Suprapubic skin (tissue), 4 donors: ENCODE measurements at regions not wholly inside any gene's neighbourhood (a gene's known extent, or its start where the extent isn't known, plus 50 kb on each side); places are given as distances from the start of the nearest gene placed in this dataset.

Source experiments
- DNase-seq, 2 donors: peaks; one replicate each; pipeline ENCODE4 v3.0.0-alpha.2; 2019; ENCODE audit warnings: low spot score in 2 of 2
- H3K27ac ChIP-seq: fragments of 200-600 bp; sonication (generic); one replicate; pipeline ENCODE4 v1.5.1; 2019
- H3K27me3 ChIP-seq: fragments of 200-600 bp; sonication (generic); one replicate; pipeline ENCODE4 v1.5.1; 2019
- H3K36me3 ChIP-seq: fragments of 200-600 bp; sonication (generic); one replicate; pipeline ENCODE4 v1.5.1; 2019
- H3K4me1 ChIP-seq: fragments of 200-600 bp; sonication (generic); one replicate; pipeline ENCODE4 v1.5.1; 2019
- H3K4me3 ChIP-seq: fragments of 200-600 bp; sonication (generic); one replicate; pipeline ENCODE4 v1.5.1; 2019; ENCODE audit warnings: mild to moderate bottlenecking
- H3K9me3 ChIP-seq: fragments of 200-600 bp; sonication (generic); one replicate; pipeline ENCODE4 v1.5.1; 2019
- EP300 ChIP-seq: sonication (generic); formaldehyde crosslinking; IDR thresholded peaks from one replicate; pipeline ENCODE4 v1.6.1; 2017; ENCODE audit warnings: antibody characterized with exemption
- POLR2A ChIP-seq, 2 donors: fragments of 450-650 bp; IDR thresholded peaks; one replicate each; pipeline ENCODE4 v1.6.1; 2017; ENCODE audit warnings: antibody characterized with exemption in 2 of 2, mild to moderate bottlenecking in 2 of 2, moderate library complexity in 2 of 2
- POLR2AphosphoS5 ChIP-seq, 3 donors: sonication (generic); formaldehyde crosslinking; IDR thresholded peaks; one replicate each; pipeline ENCODE4 v1.6.1; 2017; ENCODE audit warnings: antibody characterized with exemption in 3 of 3
- WGBS: methylation state at CpG from one replicate; pipeline ENCODE4 v1.1.5; 2018; 5-methylcytosine and 5-hydroxymethylcytosine counted together
- TF ChIP-seq, protein P1 (sequence below), 2 donors: fragments of 200-600 bp in 1 of 2; fragments of 450-650 bp in 1 of 2; sonication (generic) in 1 of 2; IDR thresholded peaks; one replicate each; pipeline ENCODE4 v1.5.1; 2016 to 2019; ENCODE audit warnings: antibody characterized with exemption in 2 of 2, mild to moderate bottlenecking in 1 of 2, moderate library complexity in 1 of 2

DNA sequence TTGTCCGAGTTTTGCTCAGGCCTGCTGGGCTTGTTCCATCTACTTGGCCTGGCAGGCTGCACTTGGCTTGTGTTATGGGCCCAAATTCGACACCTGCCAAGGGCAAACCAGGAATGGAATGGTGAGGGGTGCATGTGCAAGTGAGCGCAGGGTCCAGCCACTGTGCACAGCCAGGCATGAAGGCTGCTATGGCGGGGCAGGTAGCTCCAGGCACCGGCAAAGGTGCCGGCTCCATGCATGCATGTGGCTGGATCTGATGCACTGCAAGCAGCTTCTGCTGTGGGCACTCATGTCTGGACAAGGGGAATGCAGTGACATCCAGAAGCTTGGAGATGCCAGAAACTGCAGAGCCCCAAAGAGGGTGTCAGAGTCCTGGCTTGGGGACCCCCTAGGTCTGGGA is 463.0 kb downstream of the EPHA3 start:
- no peak for DNase-seq
- H3K27me3 ChIP-seq: no peaks in the 10 kb centered on the region
- no peak overlapping the region for H3K27ac ChIP-seq
- H3K9me3 ChIP-seq: peaks cover 7% of the 10 kb centered on the region
- TF ChIP-seq EP300: no peak
- no peak for TF ChIP-seq POLR2A (IDR thresholded peaks at IDR 0.05)
- TF ChIP-seq, protein P1, sequence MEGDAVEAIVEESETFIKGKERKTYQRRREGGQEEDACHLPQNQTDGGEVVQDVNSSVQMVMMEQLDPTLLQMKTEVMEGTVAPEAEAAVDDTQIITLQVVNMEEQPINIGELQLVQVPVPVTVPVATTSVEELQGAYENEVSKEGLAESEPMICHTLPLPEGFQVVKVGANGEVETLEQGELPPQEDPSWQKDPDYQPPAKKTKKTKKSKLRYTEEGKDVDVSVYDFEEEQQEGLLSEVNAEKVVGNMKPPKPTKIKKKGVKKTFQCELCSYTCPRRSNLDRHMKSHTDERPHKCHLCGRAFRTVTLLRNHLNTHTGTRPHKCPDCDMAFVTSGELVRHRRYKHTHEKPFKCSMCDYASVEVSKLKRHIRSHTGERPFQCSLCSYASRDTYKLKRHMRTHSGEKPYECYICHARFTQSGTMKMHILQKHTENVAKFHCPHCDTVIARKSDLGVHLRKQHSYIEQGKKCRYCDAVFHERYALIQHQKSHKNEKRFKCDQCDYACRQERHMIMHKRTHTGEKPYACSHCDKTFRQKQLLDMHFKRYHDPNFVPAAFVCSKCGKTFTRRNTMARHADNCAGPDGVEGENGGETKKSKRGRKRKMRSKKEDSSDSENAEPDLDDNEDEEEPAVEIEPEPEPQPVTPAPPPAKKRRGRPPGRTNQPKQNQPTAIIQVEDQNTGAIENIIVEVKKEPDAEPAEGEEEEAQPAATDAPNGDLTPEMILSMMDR (IDR thresholded peaks at IDR 0.05): no peak
- no peak for TF ChIP-seq POLR2AphosphoS5 (IDR thresholded peaks at IDR 0.05)
- no peaks in the 10 kb centered on the region for H3K4me1 ChIP-seq
- H3K4me3 ChIP-seq: no peak overlapping the region
- 76% methylated on average over 6 of the region's 6 CpGs for WGBS
- no peaks in the 10 kb centered on the region for H3K36me3 ChIP-seq

- Histone ChIP-seq H3K4me3 (no peak overlapping the region), H3K4me1 (no peaks in the 10 kb centered on the region), H3K27me3 (no peaks in the 10 kb centered on the region), H3K27ac (no peak overlapping the region), H3K9me3 (peaks cover 1% of the 10 kb centered on the region), H3K36me3 (no peaks in the 10 kb centered on the region)
- no peak for DNase-seq
- TF ChIP-seq POLR2A (IDR thresholded peaks at IDR 0.05) (no peak), POLR2AphosphoS5 (IDR thresholded peaks at IDR 0.05) (no peak), EP300 (no peak)
- TF ChIP-seq, protein P1 (IDR thresholded peaks at IDR 0.05): no peak
- WGBS: 92% methylated on average over 3 of the region's 10 CpGs
Observed at GRCh38 chr3:89571298-89571697, 463.9 kb downstream of the EPHA3 start.

GRCh38 chr3:89571707-89572106 is 464.3 kb downstream of the EPHA3 start:
- DNase-seq: no peak
- TF ChIP-seq, protein P1 (IDR thresholded peaks at IDR 0.05): no peak
- TF ChIP-seq POLR2AphosphoS5 (IDR thresholded peaks at IDR 0.05) (no peak), EP300 (no peak), POLR2A (IDR thresholded peaks at IDR 0.05) (no peak)
- no peaks in the 10 kb centered on the region for H3K36me3 ChIP-seq
- H3K27me3 ChIP-seq: no peaks in the 10 kb centered on the region
- H3K9me3 ChIP-seq: no peaks in the 10 kb centered on the region
- no peak overlapping the region for H3K4me3 ChIP-seq
- WGBS: 60% methylated on average over 1 of the region's 7 CpGs
- no peak overlapping the region for H3K27ac ChIP-seq
- no peaks in the 10 kb centered on the region for H3K4me1 ChIP-seq

GRCh38 chr3:89572261-89572660 is 464.8 kb downstream of the EPHA3 start:
- Histone ChIP-seq H3K36me3 (no peaks in the 10 kb centered on the region), H3K4me1 (no peaks in the 10 kb centered on the region), H3K27me3 (no peaks in the 10 kb centered on the region), H3K4me3 (no peak overlapping the region), H3K9me3 (no peaks in the 10 kb centered on the region), H3K27ac (no peak overlapping the region)
- no peak for DNase-seq
- WGBS: 83% methylated on average over 1 of the region's 1 CpG
- TF ChIP-seq, protein P1 (IDR thresholded peaks at IDR 0.05): no peak
- no peak for TF ChIP-seq EP300
- no peak for TF ChIP-seq POLR2AphosphoS5 (IDR thresholded peaks at IDR 0.05)
- TF ChIP-seq POLR2A (IDR thresholded peaks at IDR 0.05): no peak

- no peak overlapping the region for H3K4me3 ChIP-seq
- no peak for DNase-seq
- no peak overlapping the region for H3K27ac ChIP-seq
- 55% methylated on average over 1 of the region's 1 CpG for WGBS
- no peaks in the 10 kb centered on the region for H3K27me3 ChIP-seq
- no peaks in the 10 kb centered on the region for H3K4me1 ChIP-seq
- TF ChIP-seq, protein P1 (IDR thresholded peaks at IDR 0.05): no peak
- TF ChIP-seq EP300 (no peak), POLR2AphosphoS5 (IDR thresholded peaks at IDR 0.05) (no peak), POLR2A (IDR thresholded peaks at IDR 0.05) (no peak)
- H3K9me3 ChIP-seq: no peaks in the 10 kb centered on the region
- no peaks in the 10 kb centered on the region for H3K36me3 ChIP-seq
Observed at GRCh38 chr3:89576417-89576816, 469.0 kb downstream of the EPHA3 start.
